Smooth muscle cell (in vitro differentiated cells): ENCODE measurements at regions not wholly inside any gene's neighbourhood (a gene's known extent, or its start where the extent isn't known, plus 50 kb on each side); places are given as distances from the start of the nearest gene placed in this dataset.

Experiments used
- DNase-seq: peaks from one replicate; lab custom pipeline; 2025; ENCODE audit not compliant: unreplicated experiment; lab: John Stamatoyannopoulos, UW
- H2AFZ ChIP-seq: fragments of 200-600 bp; sonication (generic); 2 replicates; pipeline ENCODE4 v1.6.0; 2016; ENCODE audit warnings: antibody characterized with exemption, low read depth, mild to moderate bottlenecking
- H3F3A ChIP-seq: fragments of 200-600 bp; sonication (generic); 2 replicates; pipeline ENCODE4 v1.6.0; 2017; ENCODE audit warnings: antibody characterized with exemption, low read depth
- H3K27ac ChIP-seq: fragments of 200-600 bp; sonication (generic); 2 replicates; pipeline ENCODE4 v1.5.1; 2016; ENCODE audit warnings: low read depth, mild to moderate bottlenecking
- H3K27me3 ChIP-seq: fragments of 200-600 bp; sonication (generic); 2 replicates; pipeline ENCODE4 v1.6.1; 2016; ENCODE audit warnings: low read depth, mild to moderate bottlenecking
- H3K36me3 ChIP-seq: fragments of 200-600 bp; sonication (generic); 2 replicates; pipeline ENCODE4 v1.5.1; 2016; ENCODE audit warnings: low read depth
- H3K4me1 ChIP-seq: fragments of 200-600 bp; sonication (generic); 2 replicates; pipeline ENCODE4 v1.5.1; 2016; ENCODE audit warnings: low read depth
- H3K4me2 ChIP-seq: fragments of 200-600 bp; sonication (generic); 2 replicates; pipeline ENCODE4 v1.6.0; 2016; ENCODE audit warnings: mild to moderate bottlenecking
- H3K4me3 ChIP-seq: fragments of 200-600 bp; sonication (generic); 2 replicates; pipeline ENCODE4 v1.5.1; 2016; ENCODE audit warnings: mild to moderate bottlenecking
- H3K79me2 ChIP-seq: fragments of 200-600 bp; sonication (generic); 2 replicates; pipeline ENCODE4 v1.6.0; 2016; ENCODE audit warnings: low read depth, mild to moderate bottlenecking
- H3K9ac ChIP-seq: fragments of 200-600 bp; sonication (generic); 2 replicates; pipeline ENCODE4 v1.6.0; 2016; ENCODE audit warnings: low read depth
- H3K9me3 ChIP-seq: fragments of 200-600 bp; sonication (generic); replicated peaks from 2 replicates; pipeline ENCODE4 v1.5.1; 2016; ENCODE audit warnings: low read depth
- H4K20me1 ChIP-seq: fragments of 200-600 bp; sonication (generic); 2 replicates; pipeline ENCODE4 v1.6.0; 2016; ENCODE audit warnings: low read depth
- WGBS: methylation state at CpG from one replicate; pipeline ENCODE4 v1.1.7; 2016; ENCODE audit warnings: low lambda C conversion rate; 5-methylcytosine and 5-hydroxymethylcytosine counted together
- TF ChIP-seq, protein P1 (sequence below): fragments of 200-600 bp; sonication (generic); IDR thresholded peaks from 2 replicates; pipeline ENCODE4 v1.5.1; 2017; ENCODE audit warnings: borderline replicate concordance, mild to moderate bottlenecking, antibody characterized with exemption; ENCODE audit not compliant: insufficient read depth, poor library complexity, severe bottlenecking

DNA sequence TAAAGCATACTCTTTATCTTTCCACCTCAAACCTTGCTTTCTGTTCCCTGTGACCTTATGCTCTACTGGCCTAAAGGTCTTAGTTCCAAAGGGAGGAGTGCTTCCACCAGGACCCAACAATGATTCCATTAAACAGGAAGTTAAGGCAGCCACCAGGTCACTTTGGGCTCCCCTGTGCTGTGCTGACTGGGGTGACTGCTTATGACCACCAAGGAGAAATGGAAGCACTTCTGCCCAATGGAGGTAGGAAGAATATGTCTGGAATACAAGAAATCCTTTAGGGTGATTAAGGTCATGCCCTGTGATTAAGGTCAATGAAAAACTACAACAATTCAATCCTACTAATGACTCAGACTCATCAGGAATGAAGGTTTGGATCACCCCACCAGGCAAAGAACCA, 233.8 kb upstream of the CDH11 start:
- no peak for DNase-seq
- Histone ChIP-seq H3K36me3 (no peaks in the 10 kb centered on the region), H3K4me1 (no peaks in the 10 kb centered on the region), H2AFZ (no peak overlapping the region), H3K4me3 (no peak overlapping the region), H3K9me3 (no peaks in the 10 kb centered on the region), H3K27ac (no peak overlapping the region), H3K9ac (no peak overlapping the region), H3K79me2 (peaks cover 4% of the 10 kb centered on the region), H3K27me3 (no peaks in the 10 kb centered on the region), H4K20me1 (peaks cover 21% of the 10 kb centered on the region), H3K4me2 (no peak overlapping the region), H3F3A (no peaks in the 10 kb centered on the region)
- TF ChIP-seq, protein P1, sequence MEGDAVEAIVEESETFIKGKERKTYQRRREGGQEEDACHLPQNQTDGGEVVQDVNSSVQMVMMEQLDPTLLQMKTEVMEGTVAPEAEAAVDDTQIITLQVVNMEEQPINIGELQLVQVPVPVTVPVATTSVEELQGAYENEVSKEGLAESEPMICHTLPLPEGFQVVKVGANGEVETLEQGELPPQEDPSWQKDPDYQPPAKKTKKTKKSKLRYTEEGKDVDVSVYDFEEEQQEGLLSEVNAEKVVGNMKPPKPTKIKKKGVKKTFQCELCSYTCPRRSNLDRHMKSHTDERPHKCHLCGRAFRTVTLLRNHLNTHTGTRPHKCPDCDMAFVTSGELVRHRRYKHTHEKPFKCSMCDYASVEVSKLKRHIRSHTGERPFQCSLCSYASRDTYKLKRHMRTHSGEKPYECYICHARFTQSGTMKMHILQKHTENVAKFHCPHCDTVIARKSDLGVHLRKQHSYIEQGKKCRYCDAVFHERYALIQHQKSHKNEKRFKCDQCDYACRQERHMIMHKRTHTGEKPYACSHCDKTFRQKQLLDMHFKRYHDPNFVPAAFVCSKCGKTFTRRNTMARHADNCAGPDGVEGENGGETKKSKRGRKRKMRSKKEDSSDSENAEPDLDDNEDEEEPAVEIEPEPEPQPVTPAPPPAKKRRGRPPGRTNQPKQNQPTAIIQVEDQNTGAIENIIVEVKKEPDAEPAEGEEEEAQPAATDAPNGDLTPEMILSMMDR, result no peak

DNA sequence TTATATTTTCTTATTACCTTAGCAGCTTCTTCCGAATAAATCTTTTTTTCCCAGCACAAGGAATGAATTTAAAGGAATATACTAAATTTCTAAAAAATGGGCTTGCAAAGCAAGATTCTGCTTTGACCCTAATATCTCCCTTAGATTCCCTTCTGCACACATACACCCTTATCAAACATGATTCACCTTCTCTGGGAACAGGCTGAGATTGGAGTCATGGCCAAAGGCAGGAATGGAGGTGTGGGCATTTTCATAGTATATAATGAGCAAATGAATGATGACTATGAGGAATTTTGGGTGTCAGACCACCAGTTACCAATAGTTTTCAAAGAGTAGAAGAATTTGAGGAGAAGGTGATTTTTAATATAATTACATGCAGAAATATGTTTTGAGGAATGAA, 231.3 kb upstream of the CDH11 start:
- Histone ChIP-seq H3K27ac (no peak overlapping the region), H4K20me1 (peaks cover 27% of the 10 kb centered on the region), H3K9ac (no peak overlapping the region), H3K4me2 (no peak overlapping the region), H3K9me3 (no peaks in the 10 kb centered on the region), H3K4me3 (no peak overlapping the region), H3K27me3 (no peaks in the 10 kb centered on the region), H3K4me1 (no peaks in the 10 kb centered on the region), H3K36me3 (no peaks in the 10 kb centered on the region), H3F3A (no peaks in the 10 kb centered on the region), H3K79me2 (peaks cover 4% of the 10 kb centered on the region), H2AFZ (no peak overlapping the region)
- no peak for DNase-seq
- TF ChIP-seq, protein P1, result no peak
- WGBS, result 100% methylated on average over 1 of the region's 1 CpG

DNA sequence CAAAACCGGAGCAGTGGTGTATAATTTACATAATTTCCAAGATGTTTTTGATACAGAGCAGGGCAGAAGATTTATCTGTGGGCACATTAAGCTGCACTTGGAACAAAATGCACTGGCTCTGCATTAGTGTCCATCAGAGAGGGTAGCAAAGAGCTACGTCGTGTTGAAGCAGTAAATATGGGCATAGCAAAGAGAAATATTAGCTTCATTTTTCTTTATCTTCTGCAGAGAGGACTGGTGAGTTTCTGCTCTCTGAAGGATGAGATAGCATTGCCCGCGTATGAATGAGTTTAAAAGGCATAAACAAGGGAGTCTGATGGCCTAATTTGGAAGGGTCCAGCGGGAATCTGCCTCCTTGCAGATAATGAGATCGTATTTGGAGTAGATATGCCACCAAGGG, 227.8 kb upstream of the CDH11 start:
- 81% methylated on average over 7 of the region's 7 CpGs for whole genome bisulfite sequencing
- Histone ChIP-seq H2AFZ (no peak overlapping the region), H3K4me2 (no peak overlapping the region), H3K27ac (no peak overlapping the region), H3K27me3 (no peaks in the 10 kb centered on the region), H3F3A (no peaks in the 10 kb centered on the region), H3K9me3 (no peaks in the 10 kb centered on the region), H4K20me1 (peaks cover 43% of the 10 kb centered on the region), H3K79me2 (peaks cover 4% of the 10 kb centered on the region), H3K36me3 (no peaks in the 10 kb centered on the region), H3K4me3 (no peak overlapping the region), H3K4me1 (no peaks in the 10 kb centered on the region), H3K9ac (no peak overlapping the region)
- TF ChIP-seq, protein P1, result no peak
- DNase-seq, result no peak

DNA sequence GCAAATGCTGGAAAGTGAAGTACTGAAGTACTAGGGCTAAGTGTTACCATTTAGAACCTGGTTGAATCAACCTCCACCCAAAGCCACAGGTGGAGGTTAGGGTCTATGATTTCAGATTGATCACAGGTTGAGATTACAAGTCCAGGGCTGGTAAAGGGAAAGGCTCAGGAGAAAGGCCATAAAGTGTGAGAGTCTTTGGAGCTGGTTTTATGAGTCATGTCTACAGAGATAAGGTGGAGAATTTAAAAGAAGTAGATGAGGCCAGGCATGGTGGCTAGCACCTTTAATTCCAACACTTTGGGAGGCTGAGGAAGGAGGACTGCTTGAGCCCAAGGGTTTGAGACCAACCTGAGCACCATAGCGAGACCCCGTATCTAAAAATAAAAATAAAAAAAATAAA, 221.7 kb upstream of the CDH11 start:
- H3K79me2 ChIP-seq, result peaks cover 3% of the 10 kb centered on the region
- H3K36me3 ChIP-seq, result no peaks in the 10 kb centered on the region
- no peak for DNase-seq
- H2AFZ ChIP-seq, result no peak overlapping the region
- TF ChIP-seq, protein P1, result no peak
- no peak overlapping the region for H3K9ac ChIP-seq
- H3K9me3 ChIP-seq, result no peaks in the 10 kb centered on the region
- H3F3A ChIP-seq, result no peaks in the 10 kb centered on the region
- no peak overlapping the region for H3K27ac ChIP-seq
- H3K4me2 ChIP-seq, result no peak overlapping the region
- peaks cover 45% of the 10 kb centered on the region for H4K20me1 ChIP-seq
- H3K4me3 ChIP-seq, result no peak overlapping the region
- WGBS, result 96% methylated on average over 2 of the region's 2 CpGs
- no peaks in the 10 kb centered on the region for H3K27me3 ChIP-seq
- H3K4me1 ChIP-seq, result no peaks in the 10 kb centered on the region
